Ishikawa (cell line): ENCODE measurements at regions not wholly inside any gene's neighbourhood (a gene's known extent, or its start where the extent isn't known, plus 50 kb on each side); places are given as distances from the start of the nearest gene placed in this dataset.

Experiments
- CEBPB ChIP-seq: IDR thresholded peaks from 2 replicates; pipeline ENCODE4 v1.6.1; 2012
- CREB1 ChIP-seq: IDR thresholded peaks from 2 replicates; pipeline ENCODE4 v1.6.1; 2012; ENCODE audit warnings: low read depth
- EGR1 ChIP-seq: IDR thresholded peaks from 2 replicates; pipeline ENCODE4 v1.6.1; 2012
- EP300 ChIP-seq: IDR thresholded peaks from 2 replicates; pipeline ENCODE4 v1.6.1; 2012; ENCODE audit warnings: borderline replicate concordance
- FOXM1 ChIP-seq: IDR thresholded peaks from 2 replicates; pipeline ENCODE4 v1.6.1; 2012; ENCODE audit warnings: low read depth, borderline replicate concordance
- MAX ChIP-seq: IDR thresholded peaks from 2 replicates; pipeline ENCODE4 v1.6.1; 2012
- NFIC ChIP-seq: IDR thresholded peaks from 2 replicates; pipeline ENCODE4 v1.6.1; 2012
- RAD21 ChIP-seq: IDR thresholded peaks from 2 replicates; pipeline ENCODE4 v1.6.1; 2012; ENCODE audit warnings: low read depth
- REST ChIP-seq: IDR thresholded peaks from 2 replicates; pipeline ENCODE4 v1.6.1; 2012; ENCODE audit warnings: low read depth, mild to moderate bottlenecking
- TAF1 ChIP-seq: IDR thresholded peaks from 2 replicates; pipeline ENCODE4 v1.6.1; 2012; ENCODE audit warnings: low read depth, mild to moderate bottlenecking
- TCF12 ChIP-seq: IDR thresholded peaks from 2 replicates; pipeline ENCODE4 v1.6.1; 2012; ENCODE audit warnings: low read depth
- TEAD4 ChIP-seq: IDR thresholded peaks from 2 replicates; pipeline ENCODE4 v1.6.1; 2012
- USF1 ChIP-seq: IDR thresholded peaks from 2 replicates; pipeline ENCODE4 v1.6.1; 2012
- YY1 ChIP-seq: IDR thresholded peaks from 2 replicates; pipeline ENCODE4 v1.6.1; 2012; ENCODE audit warnings: low read depth
- ZBTB7A ChIP-seq: IDR thresholded peaks from 2 replicates; pipeline ENCODE4 v1.6.1; 2012; ENCODE audit warnings: low read depth

- no peak for TF ChIP-seq TCF12
- no peak for TF ChIP-seq TAF1
- TF ChIP-seq FOXM1, result no peak
- TF ChIP-seq YY1, result no peak
- no peak for TF ChIP-seq RAD21
- TF ChIP-seq USF1, result no peak
- no peak for TF ChIP-seq TEAD4
- TF ChIP-seq MAX, result no peak
- TF ChIP-seq ZBTB7A, result no peak
- TF ChIP-seq EGR1, result no peak
- TF ChIP-seq NFIC, result no peak
- TF ChIP-seq REST, result no peak
- no peak for TF ChIP-seq EP300
- TF ChIP-seq CREB1, result no peak
- no peak for TF ChIP-seq CEBPB
Measured at GRCh38 chr3:106097817-106098435, 229.1 kb upstream of the CBLB start.

- TF ChIP-seq TEAD4, result no peak
- no peak for TF ChIP-seq RAD21
- TF ChIP-seq NFIC, result no peak
- TF ChIP-seq ZBTB7A, result no peak
- TF ChIP-seq CEBPB, result no peak
- no peak for TF ChIP-seq REST
- TF ChIP-seq EGR1, result no peak
- TF ChIP-seq TCF12, result no peak
- TF ChIP-seq CREB1, result no peak
- TF ChIP-seq USF1, result no peak
- TF ChIP-seq TAF1, result no peak
- no peak for TF ChIP-seq EP300
- no peak for TF ChIP-seq YY1
- no peak for TF ChIP-seq MAX
- TF ChIP-seq FOXM1, result no peak
Measured at GRCh38 chr3:106103383-106103782, 234.6 kb upstream of the CBLB start.

GRCh38 chr3:106104078-106104477, 235.3 kb upstream of the CBLB start:
- TF ChIP-seq TEAD4, result no peak
- TF ChIP-seq CEBPB, result no peak
- no peak for TF ChIP-seq EGR1
- TF ChIP-seq YY1, result no peak
- TF ChIP-seq EP300, result no peak
- no peak for TF ChIP-seq ZBTB7A
- TF ChIP-seq CREB1, result no peak
- TF ChIP-seq MAX, result no peak
- TF ChIP-seq NFIC, result no peak
- no peak for TF ChIP-seq FOXM1
- no peak for TF ChIP-seq TAF1
- TF ChIP-seq USF1, result no peak
- TF ChIP-seq RAD21, result no peak
- TF ChIP-seq REST, result no peak
- TF ChIP-seq TCF12, result no peak

GRCh38 chr3:106108925-106109324, 240.1 kb upstream of the CBLB start:
- TF ChIP-seq FOXM1, result no peak
- no peak for TF ChIP-seq CEBPB
- no peak for TF ChIP-seq MAX
- TF ChIP-seq REST, result no peak
- TF ChIP-seq CREB1, result no peak
- TF ChIP-seq YY1, result no peak
- TF ChIP-seq TAF1, result no peak
- TF ChIP-seq TCF12, result no peak
- no peak for TF ChIP-seq EGR1
- TF ChIP-seq EP300, result no peak
- no peak for TF ChIP-seq RAD21
- TF ChIP-seq TEAD4, result no peak
- TF ChIP-seq ZBTB7A, result no peak
- TF ChIP-seq USF1, result no peak
- no peak for TF ChIP-seq NFIC
